ENCODE measurements at regions not wholly inside any gene's neighbourhood (a gene's known extent, or its start where the extent isn't known, plus 50 kb on each side); places are given as distances from the start of the nearest gene placed in this dataset.

GRCh38 chr4:183038436-183038835, 60.6 kb upstream of the WWC2 start:
- TF ChIP-seq CTCF (conservative IDR thresholded peaks at IDR 0.05) (no peak), EZH2 (IDR thresholded peaks at IDR 0.05; ENCODE audit: low read depth) (no peak)
